Keratinocyte (primary cell): ENCODE measurements at regions not wholly inside any gene's neighbourhood (a gene's known extent, or its start where the extent isn't known, plus 50 kb on each side); places are given as distances from the start of the nearest gene placed in this dataset.

Experiments
- CTCF ChIP-seq, 3 experiments: IDR thresholded peaks in 1 of 3; conservative IDR thresholded peaks in 1 of 3; optimal IDR thresholded peaks in 1 of 3; 2 replicates in 2 of 3; 3 replicates in 1 of 3; pipeline versions ENCODE3 to v1.5.1; 2011; ENCODE audit warnings: low read length in 3 of 3, mild to moderate bottlenecking in 3 of 3, moderate library complexity in 2 of 3, control low read depth in 1 of 3, inconsistent platforms in 1 of 3; ENCODE audit not compliant: insufficient read depth in 2 of 3; ENCODE audit errors: extremely low read depth in 1 of 3
- EZH2 ChIP-seq: IDR thresholded peaks from one replicate; pipeline ENCODE4 v1.6.1; 2012; ENCODE audit warnings: inconsistent platforms, mild to moderate bottlenecking, low read length, moderate library complexity

- no peak for TF ChIP-seq CTCF (optimal IDR thresholded peaks at IDR 0.05 in 1 of 3, IDR thresholded peaks at IDR 0.05 in 1 of 3, conservative IDR thresholded peaks at IDR 0.05 in 1 of 3; ENCODE audit: extremely low read depth in 1 of 3, insufficient read depth in 2 of 3, low read length in 3 of 3)
- no peak for TF ChIP-seq EZH2
These were observed 243.3 kb upstream of the TBL1XR1 start for GRCh38 chr3:177440456-177441104.
